ENCODE measurements at regions not wholly inside any gene's neighbourhood (a gene's known extent, or its start where the extent isn't known, plus 50 kb on each side); places are given as distances from the start of the nearest gene placed in this dataset.

DNA sequence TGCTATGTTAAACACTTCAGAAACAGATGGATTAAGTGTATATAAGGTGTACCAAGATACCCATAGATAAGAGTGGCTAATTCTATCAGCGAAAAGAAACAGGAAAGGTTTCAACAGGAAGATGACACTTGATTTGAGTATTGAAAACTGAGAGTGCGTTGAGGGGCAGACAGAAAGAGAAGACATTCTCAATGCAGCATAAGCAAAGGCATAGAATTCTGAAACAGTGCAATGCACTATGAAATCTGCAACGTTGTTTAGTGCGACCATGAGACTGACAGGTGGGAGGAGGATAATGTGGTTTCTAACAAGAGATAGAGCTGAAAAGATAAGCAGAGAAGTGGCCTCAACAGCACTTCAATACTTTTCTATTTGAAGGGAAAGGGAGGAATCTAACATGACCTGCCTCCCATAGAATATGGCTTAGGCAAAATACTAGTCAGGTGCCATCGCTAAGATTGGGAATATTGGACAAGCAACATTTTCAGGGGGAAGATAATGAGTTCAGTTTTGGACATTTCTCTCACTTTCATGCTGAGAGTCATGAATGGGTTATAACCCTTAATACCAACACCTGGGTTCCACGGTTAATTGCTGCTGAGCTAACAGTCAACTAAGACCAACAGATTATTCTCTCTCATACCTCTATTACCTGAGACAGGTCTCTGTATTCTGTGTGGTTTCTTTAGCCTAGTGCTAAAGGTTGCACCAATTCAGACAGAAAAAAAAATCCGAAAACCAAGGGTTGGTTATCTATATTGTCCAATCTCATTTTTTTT, 312.9 kb upstream of the ARID1B start:
- TF ChIP-seq YY1 (IDR thresholded peaks at IDR 0.05; ENCODE audit: extremely low read depth, insufficient replicate concordance, low read depth, low read length) = no peak
- TF ChIP-seq, protein P1, sequence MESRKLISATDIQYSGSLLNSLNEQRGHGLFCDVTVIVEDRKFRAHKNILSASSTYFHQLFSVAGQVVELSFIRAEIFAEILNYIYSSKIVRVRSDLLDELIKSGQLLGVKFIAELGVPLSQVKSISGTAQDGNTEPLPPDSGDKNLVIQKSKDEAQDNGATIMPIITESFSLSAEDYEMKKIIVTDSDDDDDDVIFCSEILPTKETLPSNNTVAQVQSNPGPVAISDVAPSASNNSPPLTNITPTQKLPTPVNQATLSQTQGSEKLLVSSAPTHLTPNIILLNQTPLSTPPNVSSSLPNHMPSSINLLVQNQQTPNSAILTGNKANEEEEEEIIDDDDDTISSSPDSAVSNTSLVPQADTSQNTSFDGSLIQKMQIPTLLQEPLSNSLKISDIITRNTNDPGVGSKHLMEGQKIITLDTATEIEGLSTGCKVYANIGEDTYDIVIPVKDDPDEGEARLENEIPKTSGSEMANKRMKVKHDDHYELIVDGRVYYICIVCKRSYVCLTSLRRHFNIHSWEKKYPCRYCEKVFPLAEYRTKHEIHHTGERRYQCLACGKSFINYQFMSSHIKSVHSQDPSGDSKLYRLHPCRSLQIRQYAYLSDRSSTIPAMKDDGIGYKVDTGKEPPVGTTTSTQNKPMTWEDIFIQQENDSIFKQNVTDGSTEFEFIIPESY (IDR thresholded peaks at IDR 0.05; ENCODE audit: extremely low read depth, insufficient replicate concordance, low read length) = no peak
- TF ChIP-seq EGR1 (IDR thresholded peaks at IDR 0.05; ENCODE audit: low read depth) = no peak
- TF ChIP-seq FOSL1 (IDR thresholded peaks at IDR 0.05; ENCODE audit: low read depth) = no peak
- no peak for TF ChIP-seq EZH2phosphoT487 (IDR thresholded peaks at IDR 0.05; ENCODE audit: borderline replicate concordance)
- TF ChIP-seq, protein P2, sequence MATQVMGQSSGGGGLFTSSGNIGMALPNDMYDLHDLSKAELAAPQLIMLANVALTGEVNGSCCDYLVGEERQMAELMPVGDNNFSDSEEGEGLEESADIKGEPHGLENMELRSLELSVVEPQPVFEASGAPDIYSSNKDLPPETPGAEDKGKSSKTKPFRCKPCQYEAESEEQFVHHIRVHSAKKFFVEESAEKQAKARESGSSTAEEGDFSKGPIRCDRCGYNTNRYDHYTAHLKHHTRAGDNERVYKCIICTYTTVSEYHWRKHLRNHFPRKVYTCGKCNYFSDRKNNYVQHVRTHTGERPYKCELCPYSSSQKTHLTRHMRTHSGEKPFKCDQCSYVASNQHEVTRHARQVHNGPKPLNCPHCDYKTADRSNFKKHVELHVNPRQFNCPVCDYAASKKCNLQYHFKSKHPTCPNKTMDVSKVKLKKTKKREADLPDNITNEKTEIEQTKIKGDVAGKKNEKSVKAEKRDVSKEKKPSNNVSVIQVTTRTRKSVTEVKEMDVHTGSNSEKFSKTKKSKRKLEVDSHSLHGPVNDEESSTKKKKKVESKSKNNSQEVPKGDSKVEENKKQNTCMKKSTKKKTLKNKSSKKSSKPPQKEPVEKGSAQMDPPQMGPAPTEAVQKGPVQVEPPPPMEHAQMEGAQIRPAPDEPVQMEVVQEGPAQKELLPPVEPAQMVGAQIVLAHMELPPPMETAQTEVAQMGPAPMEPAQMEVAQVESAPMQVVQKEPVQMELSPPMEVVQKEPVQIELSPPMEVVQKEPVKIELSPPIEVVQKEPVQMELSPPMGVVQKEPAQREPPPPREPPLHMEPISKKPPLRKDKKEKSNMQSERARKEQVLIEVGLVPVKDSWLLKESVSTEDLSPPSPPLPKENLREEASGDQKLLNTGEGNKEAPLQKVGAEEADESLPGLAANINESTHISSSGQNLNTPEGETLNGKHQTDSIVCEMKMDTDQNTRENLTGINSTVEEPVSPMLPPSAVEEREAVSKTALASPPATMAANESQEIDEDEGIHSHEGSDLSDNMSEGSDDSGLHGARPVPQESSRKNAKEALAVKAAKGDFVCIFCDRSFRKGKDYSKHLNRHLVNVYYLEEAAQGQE (IDR thresholded peaks at IDR 0.05; ENCODE audit: low read depth) = no peak
- no peak for TF ChIP-seq POLR2AphosphoS5 (IDR thresholded peaks at IDR 0.05; ENCODE audit: low read depth, low read length)
- no peak for TF ChIP-seq CBX3 (IDR thresholded peaks at IDR 0.05; ENCODE audit: low read depth)
- no peaks in the 10 kb centered on the region for H3K79me2 ChIP-seq (ENCODE audit: insufficient read depth, low read length)
- no TSS peak for BruUV-seq (replicated peaks)
- DNase-seq (ENCODE audit: low read depth, low spot score) = no peak
- ChIA-PET RAD21 (ENCODE audit: low non-redundant PET in 1 of 2, low total read pairs in 2 of 2, uncharacterized antibody in 2 of 2, unreplicated experiment in 2 of 2) (no interaction called here), POLR2A (no interaction called here), CTCF (no interaction called here)
- no peaks in the 10 kb centered on the region; the same call in none of the 2 replicates for H3K27me3 ChIP-seq (ENCODE audit: insufficient read depth, low read length)
- no peaks in the 10 kb centered on the region for H3K4me1 ChIP-seq (ENCODE audit: control insufficient read depth in 1 of 2, insufficient read depth in 2 of 2, low read length in 2 of 2)
- intact Hi-C loops (cut with micrococcal nuclease) = no loop called here
- H3K27ac ChIP-seq (ENCODE audit: low read depth, low read length) = no peak overlapping the region
- H2AFZ ChIP-seq (ENCODE audit: low read depth, low read length, poor library complexity, severe bottlenecking) = no peak overlapping the region
- H3K36me3 ChIP-seq (ENCODE audit: control insufficient read depth in 1 of 2, insufficient read depth in 2 of 2, low read length in 2 of 2) = no peaks in the 10 kb centered on the region
- no peaks in the 10 kb centered on the region for H3K9me2 ChIP-seq (ENCODE audit: insufficient read depth)
- no peak for ATAC-seq
- no peaks in the 10 kb centered on the region for H4K20me1 ChIP-seq (ENCODE audit: insufficient read depth)
- H3K4me3 ChIP-seq (replicated peaks in 1 of 2; ENCODE audit: low read depth in 1 of 2, low read length in 2 of 2) = no peak overlapping the region
- H3K9ac ChIP-seq (ENCODE audit: low read length) = no peak overlapping the region
- no peak overlapping the region for H3K4me2 ChIP-seq (ENCODE audit: low read length)
- H3K9me3 ChIP-seq (ENCODE audit: control insufficient read depth in 1 of 2, insufficient read depth in 1 of 2, low read depth in 1 of 2, low read length in 2 of 2) = no peaks in the 10 kb centered on the region
